ENCODE measurements at regions not wholly inside any gene's neighbourhood (a gene's known extent, or its start where the extent isn't known, plus 50 kb on each side); places are given as distances from the start of the nearest gene placed in this dataset.

DNA sequence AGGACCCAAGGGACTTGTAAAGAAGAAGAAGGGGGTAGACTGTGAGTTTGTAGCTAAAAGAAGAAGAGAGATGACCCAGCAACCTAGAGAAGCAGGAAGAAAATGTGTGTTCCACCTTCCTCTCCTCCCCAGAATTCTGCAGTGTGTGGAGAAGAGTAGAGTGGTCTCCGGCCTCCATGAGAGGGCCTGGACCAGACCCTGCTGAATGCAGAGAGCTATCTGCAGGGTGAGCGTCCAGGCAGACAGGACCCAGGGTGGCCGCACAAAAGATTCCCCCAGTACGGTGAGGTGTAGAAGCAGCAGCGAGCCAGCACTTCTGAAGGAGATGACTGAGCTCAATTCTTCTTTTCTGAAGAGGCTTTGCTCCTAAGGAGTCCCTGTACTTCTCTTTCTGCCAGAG, 239.7 kb upstream of the ANKRD30A start (continued):
- TF ChIP-seq IRF4 (IDR thresholded peaks at IDR 0.05; ENCODE audit: low read depth, low read length) (no peak), TARDBP (IDR thresholded peaks at IDR 0.05; ENCODE audit: borderline replicate concordance) (no peak), JUND (IDR thresholded peaks at IDR 0.05; ENCODE audit: low read depth, low read length) (no peak), TCF7 (IDR thresholded peaks at IDR 0.05; ENCODE audit: borderline replicate concordance) (no peak)

GRCh38 chr10:36882781-36883180, 242.6 kb upstream of the ANKRD30A start:
- Histone ChIP-seq H3K9me3 (replicated peaks; ENCODE audit: control insufficient read depth, insufficient read depth, low read length) (no peaks in the 10 kb centered on the region), H3K4me2 (ENCODE audit: control insufficient read depth, insufficient read depth) (no peak overlapping the region), H4K20me1 (ENCODE audit: control insufficient read depth, insufficient read depth) (no peaks in the 10 kb centered on the region), H3K4me1 (ENCODE audit: control insufficient read depth, insufficient read depth, low read length) (no peaks in the 10 kb centered on the region), H3K9ac (ENCODE audit: control insufficient read depth, insufficient read depth, low read length) (no peak overlapping the region), H3K36me3 (ENCODE audit: control insufficient read depth in 2 of 2, insufficient read depth in 2 of 2, low read length in 1 of 2) (no peaks in the 10 kb centered on the region), H3K27me3 (replicated peaks in 1 of 2; ENCODE audit: control insufficient read depth in 2 of 2, insufficient read depth in 2 of 2, low read length in 1 of 2) (no peaks in the 10 kb centered on the region), H3K27ac (ENCODE audit: control insufficient read depth, insufficient read depth) (no peak overlapping the region), H3K4me3 (no peak overlapping the region), H2AFZ (ENCODE audit: control insufficient read depth, low read depth, low read length) (no peak overlapping the region), H3K79me2 (ENCODE audit: control insufficient read depth, insufficient read depth, low read length) (no peaks in the 10 kb centered on the region)
- FAIRE-seq (no peak), ATAC-seq (no peak), DNase-seq (ENCODE audit: low read depth, low spot score) (no peak)
- SMC1A ChIA-PET (ENCODE audit: uncharacterized antibody, unreplicated experiment) = interaction anchor here (1.7 kb wide), 1 partner anchor 1247 kb away, joined by 7 read pairs; no protein-coding TSS in a partner anchor
- no TSS peak for BruUV-seq (replicated peaks)
- in situ Hi-C loops (cut with MboI) (loop anchor here (5.0 to 25.0 kb wide), 5 partner anchors 1055 to 1758 kb away; partner anchors contain the start of gene CREM), intact Hi-C loops (cut with micrococcal nuclease; ENCODE audit: unreplicated experiment) (loop anchor here (5.0 to 10.0 kb wide), 2 partner anchors 1320 to 1482 kb away; no protein-coding TSS in a partner anchor)
- CTCF ChIA-PET = interaction anchor here (0.9 kb wide), 1 partner anchor 1246 kb away, joined by 5 read pairs; no protein-coding TSS in a partner anchor
- POLR2A ChIA-PET = no interaction called here
- TF ChIP-seq RUNX3 (IDR thresholded peaks at IDR 0.05; ENCODE audit: low read length) (no peak), HDAC6 (IDR thresholded peaks at IDR 0.05; ENCODE audit: unreplicated experiment) (no peak), MXI1 (IDR thresholded peaks at IDR 0.05; ENCODE audit: low read depth, low read length) (no peak), RELB (IDR thresholded peaks at IDR 0.05; ENCODE audit: low read depth) (no peak), ZNF217 (IDR thresholded peaks at IDR 0.05) (no peak), CTCF (IDR thresholded peaks at IDR 0.05 in 2 of 3, conservative IDR thresholded peaks at IDR 0.05 in 1 of 3; ENCODE audit: control insufficient read depth in 2 of 3, extremely low read depth in 1 of 3, insufficient read depth in 1 of 3, low read depth in 3 of 3, low read length in 3 of 3) (no peak)
- TF ChIP-seq, protein P1, sequence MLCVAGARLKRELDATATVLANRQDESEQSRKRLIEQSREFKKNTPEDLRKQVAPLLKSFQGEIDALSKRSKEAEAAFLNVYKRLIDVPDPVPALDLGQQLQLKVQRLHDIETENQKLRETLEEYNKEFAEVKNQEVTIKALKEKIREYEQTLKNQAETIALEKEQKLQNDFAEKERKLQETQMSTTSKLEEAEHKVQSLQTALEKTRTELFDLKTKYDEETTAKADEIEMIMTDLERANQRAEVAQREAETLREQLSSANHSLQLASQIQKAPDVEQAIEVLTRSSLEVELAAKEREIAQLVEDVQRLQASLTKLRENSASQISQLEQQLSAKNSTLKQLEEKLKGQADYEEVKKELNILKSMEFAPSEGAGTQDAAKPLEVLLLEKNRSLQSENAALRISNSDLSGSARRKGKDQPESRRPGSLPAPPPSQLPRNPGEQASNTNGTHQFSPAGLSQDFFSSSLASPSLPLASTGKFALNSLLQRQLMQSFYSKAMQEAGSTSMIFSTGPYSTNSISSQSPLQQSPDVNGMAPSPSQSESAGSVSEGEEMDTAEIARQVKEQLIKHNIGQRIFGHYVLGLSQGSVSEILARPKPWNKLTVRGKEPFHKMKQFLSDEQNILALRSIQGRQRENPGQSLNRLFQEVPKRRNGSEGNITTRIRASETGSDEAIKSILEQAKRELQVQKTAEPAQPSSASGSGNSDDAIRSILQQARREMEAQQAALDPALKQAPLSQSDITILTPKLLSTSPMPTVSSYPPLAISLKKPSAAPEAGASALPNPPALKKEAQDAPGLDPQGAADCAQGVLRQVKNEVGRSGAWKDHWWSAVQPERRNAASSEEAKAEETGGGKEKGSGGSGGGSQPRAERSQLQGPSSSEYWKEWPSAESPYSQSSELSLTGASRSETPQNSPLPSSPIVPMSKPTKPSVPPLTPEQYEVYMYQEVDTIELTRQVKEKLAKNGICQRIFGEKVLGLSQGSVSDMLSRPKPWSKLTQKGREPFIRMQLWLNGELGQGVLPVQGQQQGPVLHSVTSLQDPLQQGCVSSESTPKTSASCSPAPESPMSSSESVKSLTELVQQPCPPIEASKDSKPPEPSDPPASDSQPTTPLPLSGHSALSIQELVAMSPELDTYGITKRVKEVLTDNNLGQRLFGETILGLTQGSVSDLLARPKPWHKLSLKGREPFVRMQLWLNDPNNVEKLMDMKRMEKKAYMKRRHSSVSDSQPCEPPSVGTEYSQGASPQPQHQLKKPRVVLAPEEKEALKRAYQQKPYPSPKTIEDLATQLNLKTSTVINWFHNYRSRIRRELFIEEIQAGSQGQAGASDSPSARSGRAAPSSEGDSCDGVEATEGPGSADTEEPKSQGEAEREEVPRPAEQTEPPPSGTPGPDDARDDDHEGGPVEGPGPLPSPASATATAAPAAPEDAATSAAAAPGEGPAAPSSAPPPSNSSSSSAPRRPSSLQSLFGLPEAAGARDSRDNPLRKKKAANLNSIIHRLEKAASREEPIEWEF (IDR thresholded peaks at IDR 0.05; ENCODE audit: insufficient replicate concordance, low read depth, low read length) = no peak
- RAD21 ChIA-PET (ENCODE audit: unreplicated experiment) = interaction anchor here (0.8 kb wide), 1 partner anchor 10 kb away, joined by 3 read pairs; no protein-coding TSS in a partner anchor
- 45% methylated on average over 3 of the region's 3 CpGs for WGBS (ENCODE audit: insufficient coverage, insufficient replicate concordance, low lambda C conversion rate, missing lambda C conversion rate)
